ENCODE measurements at regions not wholly inside any gene's neighbourhood (a gene's known extent, or its start where the extent isn't known, plus 50 kb on each side); places are given as distances from the start of the nearest gene placed in this dataset.

DNA sequence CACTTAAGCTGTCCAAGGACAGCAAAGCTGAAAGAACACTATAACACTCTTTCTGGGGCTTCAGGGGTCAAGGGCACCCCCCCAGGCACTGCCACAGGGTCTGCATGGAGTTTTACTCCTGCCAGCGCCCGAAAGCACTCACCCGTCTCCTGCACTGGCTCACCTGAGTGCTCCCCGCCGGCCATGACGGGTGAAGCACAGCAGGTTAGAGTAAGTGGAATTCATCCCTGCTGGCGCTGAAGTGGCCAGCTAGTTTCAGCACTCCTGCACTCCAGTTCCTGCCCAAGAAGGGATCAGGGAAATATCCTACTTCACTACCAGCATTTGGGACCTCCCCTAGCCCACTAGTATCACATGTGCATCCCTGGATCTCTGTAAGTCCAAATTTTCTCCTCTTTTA is 516.0 kb downstream of the ZNF608 start:
- DNase-seq (ENCODE audit: low read depth), result no peak

DNA sequence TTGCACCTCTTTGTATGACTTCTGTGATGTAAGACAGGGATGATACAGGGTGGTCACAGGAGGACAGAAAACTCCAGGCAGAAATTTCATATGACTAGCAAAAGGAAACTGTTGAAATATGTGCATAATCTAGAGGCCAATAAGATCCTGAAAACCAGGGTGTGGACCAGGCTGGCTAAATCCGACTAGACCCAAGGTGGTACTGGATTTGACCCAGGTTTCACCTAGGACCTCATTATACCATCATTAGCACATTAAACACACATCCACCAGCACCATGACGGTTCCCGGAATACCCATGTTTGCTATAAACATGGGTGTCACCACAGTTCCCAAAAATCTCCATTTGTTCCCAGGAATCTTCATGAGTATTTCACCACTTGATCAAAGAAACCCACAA is 517.1 kb downstream of the ZNF608 start:
- no peak for DNase-seq (ENCODE audit: low read depth)

- no peak for DNase-seq (ENCODE audit: low read depth)
These were observed 518.5 kb downstream of the ZNF608 start for GRCh38 chr5:124227914-124228313.

DNA sequence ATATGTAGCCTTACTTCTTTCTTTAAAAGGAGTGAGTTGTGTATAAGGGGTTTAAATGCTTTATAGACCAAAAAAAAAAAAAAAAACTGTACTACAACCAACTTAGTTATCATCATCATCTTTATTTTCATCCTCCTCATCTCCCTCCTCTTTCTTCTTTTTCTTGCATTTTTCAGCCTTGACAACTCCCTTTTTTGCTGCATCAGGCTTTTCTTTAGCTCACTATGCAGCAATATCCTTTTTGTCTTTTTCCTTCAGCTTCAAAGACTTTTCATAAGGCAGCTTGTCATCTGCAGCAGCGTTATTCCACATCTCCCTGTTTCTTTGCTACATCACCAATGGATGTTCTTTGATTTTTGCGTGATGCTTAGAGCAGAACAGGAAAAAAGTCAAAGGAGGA is 526.0 kb downstream of the ZNF608 start:
- DNase-seq (ENCODE audit: low read depth), result no peak

DNA sequence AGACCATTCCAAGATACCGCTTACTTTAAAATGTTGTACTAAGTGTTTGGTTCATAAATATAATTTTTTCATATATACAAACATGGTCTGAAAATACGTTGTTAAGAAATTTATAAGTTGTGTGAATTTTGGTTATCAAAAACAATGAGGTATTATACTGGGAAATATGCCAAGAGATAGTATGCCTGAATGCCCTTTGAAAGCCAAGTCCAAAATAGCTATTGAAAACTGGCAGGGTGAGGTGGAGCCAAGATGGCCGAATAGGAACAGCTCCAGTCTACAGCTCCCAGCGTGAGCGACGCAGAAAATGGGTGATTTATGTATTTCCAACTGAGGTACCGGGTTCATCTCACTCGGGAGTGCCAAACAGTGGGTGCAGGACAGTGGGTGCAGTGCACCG is 533.5 kb downstream of the ZNF608 start:
- DNase-seq (ENCODE audit: low read depth), result no peak

DNA sequence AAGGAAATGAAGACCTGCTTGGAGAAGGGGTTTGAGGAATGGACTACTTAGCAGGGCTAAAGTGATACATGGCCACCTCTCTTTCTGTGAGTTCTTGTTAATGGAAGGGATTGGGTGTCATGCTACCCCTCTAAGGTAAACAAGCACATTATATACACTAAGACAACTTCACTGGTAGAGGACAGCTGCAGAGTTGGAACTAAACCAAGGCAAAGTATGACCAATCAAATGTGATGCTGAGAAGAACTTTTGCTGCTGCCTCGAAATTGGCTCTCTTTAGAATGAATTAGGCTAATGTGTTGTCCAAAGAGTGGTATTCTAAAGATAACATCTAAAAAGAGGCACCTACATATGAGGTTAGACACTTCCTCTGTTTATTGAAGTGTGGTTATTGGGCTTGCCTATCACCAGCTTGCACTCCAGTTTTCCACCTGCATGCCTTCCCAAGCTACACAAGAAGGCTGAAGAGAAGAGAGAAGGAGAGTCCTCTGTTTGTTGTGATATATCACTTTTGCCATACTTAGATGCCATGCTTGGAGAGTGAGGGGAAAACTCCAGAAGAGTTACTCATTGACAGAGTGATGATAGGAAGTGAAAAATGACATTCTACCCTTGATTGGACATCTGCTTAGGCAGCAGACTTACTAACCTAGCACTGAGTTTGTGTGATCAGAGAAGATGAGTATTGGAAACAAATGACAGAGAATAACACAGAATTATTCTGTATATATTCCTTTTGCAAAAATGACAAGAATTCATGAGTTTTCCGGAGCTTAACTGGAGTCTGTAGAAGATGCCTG is 536.1 kb downstream of the ZNF608 start:
- no peak for DNase-seq (ENCODE audit: low read depth)

DNA sequence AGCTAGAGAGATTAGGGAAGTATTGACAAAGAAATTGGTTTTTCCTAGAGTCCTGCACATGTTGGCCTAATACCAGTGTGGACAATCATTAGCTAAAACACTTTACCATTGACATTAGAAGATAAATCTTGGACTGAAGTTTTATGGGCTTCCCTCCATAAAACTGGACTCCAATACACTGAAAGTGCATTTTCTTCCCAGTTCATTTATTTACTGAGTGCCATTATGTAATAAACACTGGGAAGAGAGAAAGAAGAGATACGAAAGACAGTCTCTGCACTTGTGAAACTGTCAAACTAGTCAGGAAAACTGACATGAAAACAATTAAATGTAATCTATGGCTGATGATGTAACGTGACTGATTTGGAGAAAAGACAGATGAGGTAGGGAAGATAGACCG is 539.3 kb downstream of the ZNF608 start:
- no peak for DNase-seq (ENCODE audit: low read depth)

DNA sequence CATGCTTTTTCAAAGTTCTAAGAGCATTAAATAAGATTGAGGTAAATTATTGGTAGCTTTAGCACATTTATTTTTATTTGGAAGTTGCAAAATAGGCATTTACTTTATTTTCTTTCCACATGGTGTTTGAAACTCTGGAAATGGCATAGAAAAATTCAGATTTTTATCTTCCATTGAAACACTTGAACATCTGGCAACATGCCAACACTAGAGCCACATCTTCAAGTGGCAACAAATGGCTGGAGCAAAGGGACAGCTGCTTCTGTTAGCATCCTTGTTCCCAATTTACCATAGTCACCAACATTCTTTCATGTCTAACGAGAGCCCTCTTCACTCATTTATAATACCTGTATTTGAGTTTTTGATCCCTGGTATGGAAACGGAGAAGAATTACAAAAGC is 539.9 kb downstream of the ZNF608 start:
- no peak for DNase-seq (ENCODE audit: low read depth)

GRCh38 chr5:124203303-124203702 is 543.1 kb downstream of the ZNF608 start:
- no peak for DNase-seq (ENCODE audit: low read depth)

DNA sequence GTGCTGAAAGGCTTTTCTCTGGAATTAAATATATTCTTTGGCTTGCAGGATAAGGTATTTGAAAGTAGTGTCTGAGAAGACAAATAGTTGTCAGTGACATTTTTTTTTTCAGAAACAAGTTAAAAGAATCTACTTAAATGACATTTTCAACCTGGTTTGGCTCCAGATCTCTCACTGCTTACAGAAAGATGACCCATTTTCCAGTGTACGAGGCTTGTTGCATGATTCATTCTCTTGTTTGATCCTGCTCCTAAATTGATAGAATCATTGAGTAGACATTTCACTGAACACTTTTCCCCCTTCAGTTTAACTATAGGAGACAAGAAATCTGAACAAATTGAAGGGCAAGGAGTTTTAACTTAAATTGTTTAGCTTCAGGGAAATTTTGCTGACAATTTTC is 546.1 kb downstream of the ZNF608 start:
- DNase-seq (ENCODE audit: low read depth), result no peak

DNA sequence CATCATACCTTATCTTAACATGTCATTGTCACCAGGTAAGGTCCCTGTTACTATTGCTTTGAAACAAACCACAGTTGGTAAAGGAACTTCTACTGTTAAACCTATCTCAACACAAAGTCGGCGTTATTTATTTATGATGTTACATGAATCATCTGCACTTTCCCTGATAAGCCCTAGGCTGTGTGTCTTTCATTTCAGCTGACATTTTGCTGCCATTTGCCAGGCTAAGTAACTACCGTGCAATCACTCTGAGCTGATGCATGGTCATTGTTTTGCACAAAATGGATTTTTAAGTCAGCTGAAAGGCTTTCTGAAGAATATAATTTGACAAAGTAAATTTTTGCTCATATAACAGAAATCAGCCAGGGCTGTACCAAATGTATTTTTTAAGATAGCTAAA is 546.5 kb downstream of the ZNF608 start:
- no peak for DNase-seq (ENCODE audit: low read depth)

DNA sequence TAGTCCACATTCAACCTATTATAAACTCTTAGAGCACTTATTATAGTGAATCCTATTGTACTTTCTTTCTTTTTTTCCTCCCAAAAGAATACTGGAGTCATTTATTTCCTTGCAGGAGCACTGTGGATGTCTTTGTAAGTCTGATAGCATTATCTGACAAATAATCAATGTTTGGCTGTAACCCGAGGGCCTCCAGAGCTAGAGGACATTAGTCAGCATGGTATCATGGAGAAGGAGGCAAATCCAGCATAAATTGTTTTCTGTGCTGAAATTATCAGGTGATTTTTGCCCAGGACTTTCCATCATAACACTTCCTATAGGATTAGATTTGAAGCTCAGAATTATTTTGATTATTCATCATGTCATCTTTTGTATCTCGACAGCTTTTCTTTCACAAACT is 551.0 kb downstream of the ZNF608 start:
- no peak for DNase-seq (ENCODE audit: low read depth)

- DNase-seq (ENCODE audit: low read depth), result no peak
These were observed 552.2 kb downstream of the ZNF608 start for GRCh38 chr5:124194282-124194681.

GRCh38 chr5:124193371-124193789 is 553.1 kb downstream of the ZNF608 start:
- no peak for DNase-seq (ENCODE audit: low read depth)

- DNase-seq (ENCODE audit: low read depth), result no peak
These were observed 553.7 kb downstream of the ZNF608 start for GRCh38 chr5:124192716-124193115.

GRCh38 chr5:124185716-124186115 is 560.7 kb downstream of the ZNF608 start:
- DNase-seq (ENCODE audit: low read depth), result no peak

DNA sequence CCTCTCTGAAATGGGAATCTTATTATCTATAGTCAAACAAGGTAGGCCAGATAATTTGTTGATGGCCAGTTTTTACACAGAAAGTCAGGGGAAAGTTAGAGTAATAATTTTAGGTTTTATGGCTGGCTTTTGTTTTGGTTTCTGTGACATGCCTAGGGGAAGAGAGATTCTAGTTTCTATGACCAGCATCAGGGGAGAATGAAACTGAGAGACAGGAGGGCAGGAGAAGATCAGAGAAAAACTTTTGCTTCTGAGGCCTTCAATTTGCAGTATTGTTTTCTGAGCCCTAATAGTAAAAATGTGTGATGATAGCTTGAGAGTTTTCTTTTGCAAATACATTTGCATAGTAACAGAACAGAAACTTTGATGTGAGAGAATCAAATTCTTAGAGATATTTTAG is 564.3 kb downstream of the ZNF608 start:
- no peak for DNase-seq (ENCODE audit: low read depth)

DNA sequence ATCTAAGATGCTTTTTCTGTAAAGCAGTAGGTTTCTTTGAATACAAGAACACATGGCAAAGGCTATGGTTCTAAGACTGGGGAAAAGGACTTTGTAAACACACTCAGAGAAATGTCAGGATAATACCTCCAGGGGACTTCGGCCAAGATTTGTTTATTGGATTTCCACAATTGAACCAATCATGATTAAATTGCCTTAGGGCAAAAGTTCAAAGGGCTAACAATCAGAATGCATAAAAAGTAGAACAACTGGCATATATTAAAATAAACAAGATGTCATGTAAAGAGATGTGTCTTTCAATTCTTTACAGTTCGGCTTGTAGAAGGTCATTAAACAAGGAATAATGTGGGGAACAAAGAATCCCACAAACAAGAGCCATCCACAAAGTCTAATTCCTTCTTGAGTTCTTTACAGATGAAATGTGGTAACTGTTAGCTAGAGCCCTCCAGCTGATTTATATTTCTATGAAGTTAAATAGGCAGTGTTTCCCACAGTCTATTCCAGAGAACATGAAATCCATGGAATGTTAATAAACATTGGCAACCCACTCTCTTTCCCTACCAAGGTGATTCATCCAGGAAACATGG is 565.5 kb downstream of the ZNF608 start:
- no peak for DNase-seq (ENCODE audit: low read depth)

DNA sequence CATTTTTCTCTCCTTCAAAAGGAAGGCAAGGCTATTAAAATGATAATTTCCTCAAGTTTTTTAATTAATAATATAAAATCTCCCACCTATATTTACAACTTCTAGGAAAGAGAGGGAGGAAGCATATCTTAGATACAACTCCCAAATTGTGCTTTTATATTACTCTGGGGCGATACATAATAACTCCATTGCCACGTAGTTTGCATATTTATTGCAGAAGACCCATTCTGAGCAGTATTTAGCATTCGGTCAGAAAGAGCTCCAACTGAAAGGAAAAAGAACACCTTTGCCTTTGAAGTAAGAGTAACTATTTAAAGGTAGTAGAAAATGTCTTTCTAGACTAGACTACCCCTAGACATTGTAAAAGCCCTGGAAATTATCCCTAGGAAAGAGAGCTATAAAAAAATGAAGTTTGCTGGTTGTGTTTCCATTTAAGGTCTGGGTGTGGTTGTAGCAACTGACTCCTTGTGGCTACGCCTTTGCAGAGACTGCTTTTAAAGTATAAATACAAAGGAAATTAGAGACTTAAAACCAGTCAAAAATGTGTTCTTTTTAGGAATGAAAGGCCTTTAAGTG is 566.1 kb downstream of the ZNF608 start:
- no peak for DNase-seq (ENCODE audit: low read depth)

DNA sequence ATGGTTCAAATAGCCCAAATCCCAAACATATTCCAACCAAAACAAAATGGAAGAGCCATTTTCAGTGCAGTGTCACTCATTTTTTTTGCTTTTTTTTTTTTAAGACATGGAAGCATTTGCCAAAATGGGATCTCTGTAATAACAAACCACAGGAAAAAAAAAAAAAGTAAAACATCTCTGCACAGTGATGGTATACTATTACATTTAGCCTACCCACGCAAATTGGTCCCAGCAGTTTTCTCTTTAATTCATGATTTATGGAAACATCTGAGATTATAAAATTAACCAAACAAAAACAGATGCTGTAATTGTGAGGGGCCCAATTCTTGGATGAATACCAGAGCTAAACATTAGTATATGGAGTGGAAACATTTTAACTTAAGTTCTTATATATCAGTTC is 566.6 kb downstream of the ZNF608 start:
- no peak for DNase-seq (ENCODE audit: low read depth)

GRCh38 chr5:124178050-124178449 is 568.4 kb downstream of the ZNF608 start:
- no peak for DNase-seq (ENCODE audit: low read depth)

GRCh38 chr5:124176692-124177091 is 569.7 kb downstream of the ZNF608 start:
- no peak for DNase-seq (ENCODE audit: low read depth)

DNA sequence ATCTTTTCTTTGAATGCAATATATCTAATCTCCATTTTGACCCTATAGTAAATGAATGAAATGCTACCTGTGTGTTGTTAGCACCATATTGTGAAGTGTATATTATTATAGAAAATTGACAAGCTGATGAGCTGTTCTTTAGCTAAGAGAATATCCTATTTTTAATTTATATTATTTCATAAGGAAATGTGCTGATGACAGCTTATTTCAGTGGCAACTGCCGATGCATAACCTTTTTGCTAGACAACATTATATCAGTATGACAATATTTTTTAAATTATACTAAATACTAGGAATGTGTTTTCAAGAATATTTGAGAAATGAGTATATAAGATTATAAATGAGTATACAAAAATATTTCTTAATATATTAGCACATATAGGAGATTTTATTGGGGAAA is 573.1 kb downstream of the ZNF608 start:
- no peak for DNase-seq (ENCODE audit: low read depth)
